ENCODE measurements at regions not wholly inside any gene's neighbourhood (a gene's known extent, or its start where the extent isn't known, plus 50 kb on each side); places are given as distances from the start of the nearest gene placed in this dataset.

DNA sequence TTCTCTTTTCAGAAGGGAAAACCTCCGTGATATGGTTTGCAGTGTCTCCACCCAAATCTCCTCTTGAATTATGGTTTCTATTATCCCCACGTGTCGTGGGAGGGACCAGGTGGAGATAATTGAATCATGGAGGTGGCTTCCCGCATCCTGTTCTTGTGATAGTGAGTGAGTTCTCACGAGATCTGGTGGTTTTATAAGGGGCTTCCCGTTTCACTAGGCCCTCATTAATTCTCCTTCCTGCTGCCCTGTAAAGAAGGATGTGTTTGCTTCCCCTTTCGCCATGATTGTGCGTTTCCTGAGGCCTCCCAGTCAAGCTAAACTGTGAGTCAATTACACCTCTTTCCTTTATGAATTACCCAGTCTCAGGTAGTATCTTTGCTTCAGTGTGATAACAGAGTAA, 692.7 kb upstream of the GRM7 start:
- Histone ChIP-seq H3K79me2 (ENCODE audit: insufficient read depth, low read length) (no peaks in the 10 kb centered on the region), H3K4me3 (ENCODE audit: insufficient read depth, low read length, poor library complexity, severe bottlenecking) (no peak overlapping the region)

DNA sequence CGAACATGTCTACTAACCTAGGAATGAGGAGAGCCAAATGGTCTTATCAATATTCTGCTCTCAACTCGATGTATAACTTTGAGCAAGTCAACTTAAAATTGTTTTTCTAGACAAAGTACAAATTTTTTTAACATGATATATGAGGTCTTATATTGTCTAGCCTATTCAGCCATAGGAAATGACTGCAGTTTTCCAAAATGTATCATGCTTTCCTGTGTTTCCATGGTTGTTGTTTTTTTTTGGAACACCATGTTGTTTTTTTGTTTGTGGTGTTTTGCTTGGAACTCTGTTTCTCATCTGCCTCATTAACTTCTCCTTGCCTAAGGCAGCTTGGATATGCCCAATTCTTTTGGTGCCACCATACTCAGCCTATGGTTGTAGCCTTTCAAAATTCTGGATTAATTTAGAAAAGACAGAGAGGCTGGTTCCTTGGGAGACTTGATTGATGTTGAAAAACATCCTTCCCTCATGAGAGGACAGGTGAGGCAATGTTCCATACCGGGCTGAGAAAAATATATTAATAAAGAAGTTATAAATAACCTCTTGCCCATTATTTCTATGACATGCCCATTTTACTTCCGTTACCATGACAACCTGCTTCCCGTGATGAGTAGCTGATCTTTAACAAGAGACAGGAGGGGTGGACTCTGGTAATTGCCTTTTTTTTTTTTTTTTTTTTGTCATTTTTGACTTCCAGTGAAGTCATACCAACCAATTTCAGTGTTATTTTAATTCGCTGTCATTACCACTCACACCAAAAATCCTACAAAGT, 687.9 kb upstream of the GRM7 start:
- Histone ChIP-seq H3K4me3 (ENCODE audit: insufficient read depth, low read length, poor library complexity, severe bottlenecking) (no peak overlapping the region), H3K9ac (ENCODE audit: low read length) (no peak overlapping the region), H3F3A (ENCODE audit: insufficient read depth) (no peaks in the 10 kb centered on the region), H3K79me2 (ENCODE audit: insufficient read depth, low read length) (no peaks in the 10 kb centered on the region), H3K9me3 (ENCODE audit: insufficient read depth, low read length) (no peaks in the 10 kb centered on the region), H3K27ac (ENCODE audit: low read depth, low read length) (no peak overlapping the region), H3K27me3 (ENCODE audit: low read length) (no peaks in the 10 kb centered on the region), H4K20me1 (ENCODE audit: low read depth, low read length) (no peaks in the 10 kb centered on the region), H3K9me2 (replicated peaks; ENCODE audit: insufficient read depth, low read length) (no peaks in the 10 kb centered on the region), H2AFZ (ENCODE audit: low read depth, low read length, severe bottlenecking) (no peak overlapping the region), H3K36me3 (ENCODE audit: low read length) (no peaks in the 10 kb centered on the region), H3K4me2 (ENCODE audit: low read depth, low read length, poor library complexity, severe bottlenecking) (no peak overlapping the region)
- TF ChIP-seq, protein P1, sequence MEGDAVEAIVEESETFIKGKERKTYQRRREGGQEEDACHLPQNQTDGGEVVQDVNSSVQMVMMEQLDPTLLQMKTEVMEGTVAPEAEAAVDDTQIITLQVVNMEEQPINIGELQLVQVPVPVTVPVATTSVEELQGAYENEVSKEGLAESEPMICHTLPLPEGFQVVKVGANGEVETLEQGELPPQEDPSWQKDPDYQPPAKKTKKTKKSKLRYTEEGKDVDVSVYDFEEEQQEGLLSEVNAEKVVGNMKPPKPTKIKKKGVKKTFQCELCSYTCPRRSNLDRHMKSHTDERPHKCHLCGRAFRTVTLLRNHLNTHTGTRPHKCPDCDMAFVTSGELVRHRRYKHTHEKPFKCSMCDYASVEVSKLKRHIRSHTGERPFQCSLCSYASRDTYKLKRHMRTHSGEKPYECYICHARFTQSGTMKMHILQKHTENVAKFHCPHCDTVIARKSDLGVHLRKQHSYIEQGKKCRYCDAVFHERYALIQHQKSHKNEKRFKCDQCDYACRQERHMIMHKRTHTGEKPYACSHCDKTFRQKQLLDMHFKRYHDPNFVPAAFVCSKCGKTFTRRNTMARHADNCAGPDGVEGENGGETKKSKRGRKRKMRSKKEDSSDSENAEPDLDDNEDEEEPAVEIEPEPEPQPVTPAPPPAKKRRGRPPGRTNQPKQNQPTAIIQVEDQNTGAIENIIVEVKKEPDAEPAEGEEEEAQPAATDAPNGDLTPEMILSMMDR (IDR thresholded peaks at IDR 0.05; ENCODE audit: insufficient read depth, low read length, poor library complexity, severe bottlenecking), result no peak
- TF ChIP-seq EZH2phosphoT487 (conservative IDR thresholded peaks at IDR 0.05; ENCODE audit: low read length), result no peak

More for the DNA sequence above, 692.7 kb upstream of the GRM7 start:
- H2AFZ ChIP-seq (ENCODE audit: low read depth, low read length, severe bottlenecking), result no peak overlapping the region
- H3F3A ChIP-seq (ENCODE audit: insufficient read depth), result no peaks in the 10 kb centered on the region
- no peak overlapping the region for H3K9ac ChIP-seq (ENCODE audit: low read length)
- H3K4me2 ChIP-seq (ENCODE audit: low read depth, low read length, poor library complexity, severe bottlenecking), result no peak overlapping the region
- H3K9me2 ChIP-seq (replicated peaks; ENCODE audit: insufficient read depth, low read length), result no peaks in the 10 kb centered on the region
- no peak for TF ChIP-seq EZH2phosphoT487 (conservative IDR thresholded peaks at IDR 0.05; ENCODE audit: low read length)
- TF ChIP-seq, protein P1 (IDR thresholded peaks at IDR 0.05; ENCODE audit: insufficient read depth, low read length, poor library complexity, severe bottlenecking), result no peak
- no peaks in the 10 kb centered on the region for H3K36me3 ChIP-seq (ENCODE audit: low read length)
- H4K20me1 ChIP-seq (ENCODE audit: low read depth, low read length), result no peaks in the 10 kb centered on the region
- H3K9me3 ChIP-seq (ENCODE audit: insufficient read depth, low read length), result no peaks in the 10 kb centered on the region
- H3K27ac ChIP-seq (ENCODE audit: low read depth, low read length), result no peak overlapping the region
- H3K27me3 ChIP-seq (ENCODE audit: low read length), result no peaks in the 10 kb centered on the region

DNA sequence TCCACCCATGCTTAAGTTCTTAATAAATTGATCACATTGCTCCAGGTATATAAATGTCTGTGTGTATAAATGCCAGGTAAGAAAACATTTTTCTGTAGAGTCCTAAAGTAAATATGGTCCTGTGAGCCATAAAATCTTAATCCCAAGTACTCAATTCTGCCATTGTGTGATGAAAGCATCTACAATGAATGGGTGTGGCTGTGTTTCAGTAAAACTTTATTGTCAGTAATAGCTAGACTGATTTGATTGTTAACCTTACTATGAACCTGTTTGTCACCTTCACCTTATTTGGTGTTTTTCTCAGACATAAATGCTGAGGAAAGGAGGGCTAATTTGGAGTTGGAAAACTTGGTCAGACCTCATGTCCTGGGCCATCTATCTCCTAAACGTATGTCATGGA, 683.5 kb upstream of the GRM7 start:
- Histone ChIP-seq H2AFZ (ENCODE audit: low read depth, low read length, severe bottlenecking) (no peak overlapping the region), H4K20me1 (ENCODE audit: low read depth, low read length) (no peaks in the 10 kb centered on the region), H3K36me3 (ENCODE audit: low read length) (no peaks in the 10 kb centered on the region), H3K9ac (ENCODE audit: low read length) (no peak overlapping the region), H3F3A (ENCODE audit: insufficient read depth) (no peaks in the 10 kb centered on the region), H3K9me3 (ENCODE audit: insufficient read depth, low read length) (no peaks in the 10 kb centered on the region), H3K27ac (ENCODE audit: low read depth, low read length) (no peak overlapping the region), H3K9me2 (replicated peaks; ENCODE audit: insufficient read depth, low read length) (no peaks in the 10 kb centered on the region), H3K27me3 (ENCODE audit: low read length) (no peaks in the 10 kb centered on the region), H3K79me2 (ENCODE audit: insufficient read depth, low read length) (no peaks in the 10 kb centered on the region), H3K4me2 (ENCODE audit: low read depth, low read length, poor library complexity, severe bottlenecking) (no peak overlapping the region), H3K4me3 (ENCODE audit: insufficient read depth, low read length, poor library complexity, severe bottlenecking) (no peak overlapping the region)
- TF ChIP-seq, protein P1 (IDR thresholded peaks at IDR 0.05; ENCODE audit: insufficient read depth, low read length, poor library complexity, severe bottlenecking), result no peak
- TF ChIP-seq EZH2phosphoT487 (conservative IDR thresholded peaks at IDR 0.05; ENCODE audit: low read length), result no peak
